Testis (tissue), 2 donors: ENCODE measurements at regions not wholly inside any gene's neighbourhood (a gene's known extent, or its start where the extent isn't known, plus 50 kb on each side); places are given as distances from the start of the nearest gene placed in this dataset.

Source experiments
- CTCF ChIP-seq, 3 experiments: fragments of 450-650 bp in 2 of 3; fragments of 200-600 bp in 1 of 3; sonication (generic) in 1 of 3; IDR thresholded peaks; one replicate each; pipeline ENCODE4 v1.5.1; 2016 to 2019; ENCODE audit warnings: antibody characterized with exemption in 3 of 3, mild to moderate bottlenecking in 2 of 3, moderate library complexity in 1 of 3
- POLR2A ChIP-seq: fragments of 450-650 bp; IDR thresholded peaks from one replicate; pipeline ENCODE4 v1.6.1; 2017; ENCODE audit warnings: antibody characterized with exemption, mild to moderate bottlenecking, moderate library complexity

- TF ChIP-seq CTCF (IDR thresholded peaks at IDR 0.05) (no peak), POLR2A (no peak)
These were observed 348.3 kb upstream of the MKI67 start for GRCh38 chr10:128474571-128474970.
